Neural progenitor cell (in vitro differentiated cells): ENCODE measurements at regions not wholly inside any gene's neighbourhood (a gene's known extent, or its start where the extent isn't known, plus 50 kb on each side); places are given as distances from the start of the nearest gene placed in this dataset.

ENCODE experiments used
- DNase-seq: peaks from one replicate; pipeline ENCODE4 v3.0.0-alpha.2; 2016; ENCODE audit warnings: low spot score
- H2AFZ ChIP-seq: fragments of 200-600 bp; sonication (generic); replicated peaks from 2 replicates; pipeline ENCODE4 v1.6.1; 2016; ENCODE audit warnings: antibody characterized with exemption
- H3F3A ChIP-seq: fragments of 200-600 bp; sonication (generic); 2 replicates; pipeline ENCODE4 v1.6.1; 2016; ENCODE audit warnings: antibody characterized with exemption, low read depth
- H3K27ac ChIP-seq: fragments of 200-600 bp; sonication (generic); 2 replicates; pipeline ENCODE4 v1.5.1; 2016; ENCODE audit warnings: mild to moderate bottlenecking
- H3K27me3 ChIP-seq: fragments of 200-600 bp; sonication (generic); 2 replicates; pipeline ENCODE4 v1.6.1; 2016; ENCODE audit warnings: mild to moderate bottlenecking, moderate library complexity
- H3K36me3 ChIP-seq: fragments of 200-600 bp; sonication (generic); 2 replicates; pipeline ENCODE4 v1.5.1; 2016
- H3K4me1 ChIP-seq: fragments of 200-600 bp; sonication (generic); 2 replicates; pipeline ENCODE4 v1.6.1; 2016; ENCODE audit warnings: mixed run types
- H3K4me2 ChIP-seq: fragments of 200-600 bp; sonication (generic); 2 replicates; pipeline ENCODE4 v1.6.1; 2016
- H3K4me3 ChIP-seq: fragments of 200-600 bp; sonication (generic); 2 replicates; pipeline ENCODE4 v1.5.1; 2016
- H3K79me2 ChIP-seq: fragments of 200-600 bp; sonication (generic); 2 replicates; pipeline ENCODE4 v1.6.1; 2016; ENCODE audit warnings: low read depth
- H3K9ac ChIP-seq: fragments of 200-600 bp; sonication (generic); 2 replicates; pipeline ENCODE4 v1.6.1; 2016
- H3K9me3 ChIP-seq: fragments of 200-600 bp; sonication (generic); 2 replicates; pipeline ENCODE4 v1.5.1; 2016; ENCODE audit warnings: low read depth
- H4K20me1 ChIP-seq: fragments of 200-600 bp; sonication (generic); 2 replicates; pipeline ENCODE4 v1.6.1; 2016; ENCODE audit warnings: low read depth
- H3K27ac Mint-ChIP-seq: 3 replicates; pipeline ENCODE4 v1.8.0; 2021; ENCODE audit warnings: mixed read lengths
- H3K27me3 Mint-ChIP-seq: 2 replicates; pipeline ENCODE4 v1.8.0; 2022; ENCODE audit warnings: low read depth, mild to moderate bottlenecking, inconsistent platforms, moderate library complexity, mixed read lengths; ENCODE audit not compliant: insufficient read depth
- H3K36me3 Mint-ChIP-seq: 3 replicates; pipeline ENCODE4 v1.8.0; 2021; ENCODE audit warnings: mixed read lengths
- H3K4me1 Mint-ChIP-seq: 3 replicates; pipeline ENCODE4 v1.8.0; 2021; ENCODE audit warnings: mixed read lengths
- H3K4me3 Mint-ChIP-seq: 3 replicates; pipeline ENCODE4 v1.8.0; 2021; ENCODE audit warnings: mild to moderate bottlenecking, moderate library complexity, mixed read lengths
- H3K9me3 Mint-ChIP-seq: 3 replicates; pipeline ENCODE4 v1.8.0; 2020; ENCODE audit warnings: mixed read lengths
- EZH2 ChIP-seq: fragments of 200-600 bp; sonication (generic); IDR thresholded peaks from 2 replicates; pipeline ENCODE4 v1.6.1; 2017; ENCODE audit warnings: antibody characterized with exemption, mild to moderate bottlenecking, moderate library complexity
- EZH2phosphoT487 ChIP-seq: fragments of 200-600 bp; sonication (generic); IDR thresholded peaks from 2 replicates; pipeline ENCODE4 v1.6.1; 2017; ENCODE audit warnings: antibody characterized with exemption
- TF ChIP-seq, protein P1 (sequence below): fragments of 200-600 bp; sonication (generic); IDR thresholded peaks from 2 replicates; pipeline ENCODE4 v1.5.1; 2017; ENCODE audit warnings: antibody characterized with exemption, mild to moderate bottlenecking

DNA sequence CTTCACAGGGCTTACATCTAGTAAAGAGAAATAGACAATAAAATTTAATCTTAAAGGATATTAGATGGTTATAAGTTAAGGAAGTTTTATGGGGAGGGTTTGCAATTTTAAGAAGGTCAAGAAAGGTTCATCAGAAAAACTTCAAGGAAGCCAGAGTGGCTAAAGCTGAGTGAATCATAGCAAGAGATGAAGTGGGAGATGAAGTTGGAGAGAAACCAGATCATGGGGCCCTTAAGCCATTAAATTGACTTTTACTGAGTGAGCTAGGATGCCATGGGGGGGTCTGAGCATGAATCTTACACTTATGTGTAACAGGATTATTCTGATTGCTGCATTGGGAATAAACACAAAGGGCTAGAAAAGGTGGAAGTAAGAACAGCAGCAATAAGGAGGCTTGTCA lies 189.2 kb downstream of the LRIG3 start:
- Histone ChIP-seq H3K79me2 (no peaks in the 10 kb centered on the region), H3K4me2 (no peak overlapping the region), H3K27ac (no peak overlapping the region), H3K4me1 (no peaks in the 10 kb centered on the region), H3K36me3 (no peaks in the 10 kb centered on the region), H3K27me3 (no peaks in the 10 kb centered on the region), H2AFZ (no peak overlapping the region), H3K4me3 (no peak overlapping the region), H3K9me3 (no peaks in the 10 kb centered on the region), H3F3A (no peaks in the 10 kb centered on the region), H3K9ac (no peak overlapping the region), H4K20me1 (no peaks in the 10 kb centered on the region)
- Mint-ChIP-seq H3K4me1 (no peaks in the 10 kb centered on the region), H3K9me3 (no peaks in the 10 kb centered on the region), H3K4me3 (no peak overlapping the region), H3K27ac (no peak overlapping the region), H3K36me3 (no peaks in the 10 kb centered on the region), H3K27me3 (no peaks in the 10 kb centered on the region)
- DNase-seq = no peak
- TF ChIP-seq EZH2phosphoT487 (no peak), EZH2 (no peak)
- TF ChIP-seq, protein P1, sequence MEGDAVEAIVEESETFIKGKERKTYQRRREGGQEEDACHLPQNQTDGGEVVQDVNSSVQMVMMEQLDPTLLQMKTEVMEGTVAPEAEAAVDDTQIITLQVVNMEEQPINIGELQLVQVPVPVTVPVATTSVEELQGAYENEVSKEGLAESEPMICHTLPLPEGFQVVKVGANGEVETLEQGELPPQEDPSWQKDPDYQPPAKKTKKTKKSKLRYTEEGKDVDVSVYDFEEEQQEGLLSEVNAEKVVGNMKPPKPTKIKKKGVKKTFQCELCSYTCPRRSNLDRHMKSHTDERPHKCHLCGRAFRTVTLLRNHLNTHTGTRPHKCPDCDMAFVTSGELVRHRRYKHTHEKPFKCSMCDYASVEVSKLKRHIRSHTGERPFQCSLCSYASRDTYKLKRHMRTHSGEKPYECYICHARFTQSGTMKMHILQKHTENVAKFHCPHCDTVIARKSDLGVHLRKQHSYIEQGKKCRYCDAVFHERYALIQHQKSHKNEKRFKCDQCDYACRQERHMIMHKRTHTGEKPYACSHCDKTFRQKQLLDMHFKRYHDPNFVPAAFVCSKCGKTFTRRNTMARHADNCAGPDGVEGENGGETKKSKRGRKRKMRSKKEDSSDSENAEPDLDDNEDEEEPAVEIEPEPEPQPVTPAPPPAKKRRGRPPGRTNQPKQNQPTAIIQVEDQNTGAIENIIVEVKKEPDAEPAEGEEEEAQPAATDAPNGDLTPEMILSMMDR = no peak

DNA sequence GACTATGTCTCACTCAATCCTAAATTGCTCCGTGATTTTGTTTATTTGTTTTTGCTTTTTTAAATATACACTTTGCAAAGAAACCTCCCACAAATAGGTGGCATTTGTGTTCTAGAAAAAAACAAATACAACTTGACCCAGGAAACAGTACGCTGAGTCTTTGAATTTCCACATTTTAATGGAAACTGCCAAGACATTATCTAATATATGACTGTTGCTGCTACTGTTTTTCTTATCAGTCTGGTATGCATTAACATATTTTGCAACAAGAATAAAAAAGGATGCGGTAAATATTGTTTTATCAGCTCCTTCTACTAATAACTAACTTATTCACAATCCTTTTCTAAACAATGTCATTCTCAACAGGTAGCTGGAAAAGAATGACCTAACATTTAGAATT lies 187.4 kb downstream of the LRIG3 start:
- Histone ChIP-seq H3K4me2 (no peak overlapping the region), H3K4me1 (no peaks in the 10 kb centered on the region), H3K36me3 (no peaks in the 10 kb centered on the region), H3F3A (no peaks in the 10 kb centered on the region), H3K9me3 (no peaks in the 10 kb centered on the region), H2AFZ (no peak overlapping the region), H3K9ac (no peak overlapping the region), H3K27ac (no peak overlapping the region), H3K27me3 (no peaks in the 10 kb centered on the region), H3K4me3 (no peak overlapping the region), H4K20me1 (no peaks in the 10 kb centered on the region), H3K79me2 (no peaks in the 10 kb centered on the region)
- DNase-seq = no peak
- Mint-ChIP-seq H3K4me1 (no peaks in the 10 kb centered on the region), H3K9me3 (no peaks in the 10 kb centered on the region), H3K36me3 (no peaks in the 10 kb centered on the region), H3K27me3 (no peaks in the 10 kb centered on the region), H3K4me3 (no peak overlapping the region), H3K27ac (no peak overlapping the region)
- TF ChIP-seq EZH2phosphoT487 (no peak), EZH2 (no peak)
- TF ChIP-seq, protein P1 = no peak

DNA sequence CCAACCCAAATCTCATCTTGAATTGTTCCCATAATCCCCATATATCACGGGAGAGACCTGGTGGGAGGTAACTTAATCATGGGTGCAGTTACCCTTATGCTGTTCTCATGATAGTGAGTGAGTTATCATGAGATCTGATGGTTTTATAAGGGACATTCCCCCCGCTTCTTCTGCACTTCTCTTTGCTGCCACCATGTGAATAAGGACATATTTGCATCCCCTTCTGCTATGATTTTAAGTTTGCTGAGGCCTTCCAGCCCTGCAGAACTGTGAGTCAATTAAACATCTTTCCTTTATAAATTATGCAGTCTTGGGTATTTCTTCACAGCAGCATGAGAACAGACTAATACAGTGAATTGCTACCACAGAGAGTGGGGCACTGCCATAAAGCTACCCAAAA lies 179.1 kb downstream of the LRIG3 start:
- no peaks in the 10 kb centered on the region for H3K79me2 ChIP-seq
- H4K20me1 ChIP-seq = no peaks in the 10 kb centered on the region
- no peak overlapping the region for H3K4me3 ChIP-seq
- no peaks in the 10 kb centered on the region for H3K36me3 ChIP-seq
- H3K4me1 ChIP-seq = peaks cover 15% of the 10 kb centered on the region
- H3K4me3 Mint-ChIP-seq = no peak overlapping the region
- no peaks in the 10 kb centered on the region for H3K27me3 Mint-ChIP-seq
- no peak overlapping the region for H2AFZ ChIP-seq
- no peaks in the 10 kb centered on the region for H3K27me3 ChIP-seq
- H3K27ac ChIP-seq = no peak overlapping the region
- peaks cover 16% of the 10 kb centered on the region for H3F3A ChIP-seq
- H3K9ac ChIP-seq = no peak overlapping the region
- peaks cover 11% of the 10 kb centered on the region for H3K4me1 Mint-ChIP-seq
- no peak for DNase-seq
- H3K36me3 Mint-ChIP-seq = no peaks in the 10 kb centered on the region
- TF ChIP-seq EZH2phosphoT487 (no peak), EZH2 (no peak)
- TF ChIP-seq, protein P1 = no peak
- no peaks in the 10 kb centered on the region for H3K9me3 ChIP-seq
- H3K9me3 Mint-ChIP-seq = peaks cover 8% of the 10 kb centered on the region
- no peak overlapping the region for H3K4me2 ChIP-seq
- no peak overlapping the region for H3K27ac Mint-ChIP-seq
